ENCODE measurements at regions not wholly inside any gene's neighbourhood (a gene's known extent, or its start where the extent isn't known, plus 50 kb on each side); places are given as distances from the start of the nearest gene placed in this dataset.

- no peak for TF ChIP-seq EZH2phosphoT487 (IDR thresholded peaks at IDR 0.05; ENCODE audit: borderline replicate concordance)
- TF ChIP-seq, protein P1, sequence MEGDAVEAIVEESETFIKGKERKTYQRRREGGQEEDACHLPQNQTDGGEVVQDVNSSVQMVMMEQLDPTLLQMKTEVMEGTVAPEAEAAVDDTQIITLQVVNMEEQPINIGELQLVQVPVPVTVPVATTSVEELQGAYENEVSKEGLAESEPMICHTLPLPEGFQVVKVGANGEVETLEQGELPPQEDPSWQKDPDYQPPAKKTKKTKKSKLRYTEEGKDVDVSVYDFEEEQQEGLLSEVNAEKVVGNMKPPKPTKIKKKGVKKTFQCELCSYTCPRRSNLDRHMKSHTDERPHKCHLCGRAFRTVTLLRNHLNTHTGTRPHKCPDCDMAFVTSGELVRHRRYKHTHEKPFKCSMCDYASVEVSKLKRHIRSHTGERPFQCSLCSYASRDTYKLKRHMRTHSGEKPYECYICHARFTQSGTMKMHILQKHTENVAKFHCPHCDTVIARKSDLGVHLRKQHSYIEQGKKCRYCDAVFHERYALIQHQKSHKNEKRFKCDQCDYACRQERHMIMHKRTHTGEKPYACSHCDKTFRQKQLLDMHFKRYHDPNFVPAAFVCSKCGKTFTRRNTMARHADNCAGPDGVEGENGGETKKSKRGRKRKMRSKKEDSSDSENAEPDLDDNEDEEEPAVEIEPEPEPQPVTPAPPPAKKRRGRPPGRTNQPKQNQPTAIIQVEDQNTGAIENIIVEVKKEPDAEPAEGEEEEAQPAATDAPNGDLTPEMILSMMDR (conservative IDR thresholded peaks at IDR 0.05; ENCODE audit: low read length), result no peak
These were observed 151.7 kb upstream of the L3MBTL4 start for GRCh38 chr18:6566338-6566911.

Data from Loucy (cell line).